Parathyroid adenoma (tissue), 2 donors: ENCODE measurements at regions not wholly inside any gene's neighbourhood (a gene's known extent, or its start where the extent isn't known, plus 50 kb on each side); places are given as distances from the start of the nearest gene placed in this dataset.
A peak's percentile ranks its signal among the peaks of the same experiment; 100 is the strongest.

ENCODE experiments used
- H2AFZ ChIP-seq: fragments of 300-600 bp; sonication (generic); one replicate; pipeline ENCODE4 v1.7.0; 2017; ENCODE audit warnings: antibody characterized with exemption, mild to moderate bottlenecking
- H3K27ac ChIP-seq: fragments of 300-600 bp; sonication (generic); one replicate; pipeline ENCODE4 v1.7.0; 2017
- H3K27me3 ChIP-seq: fragments of 300-600 bp; sonication (generic); one replicate; pipeline ENCODE4 v1.7.0; 2017; ENCODE audit warnings: low read length; ENCODE audit not compliant: control insufficient read depth, insufficient read depth
- H3K36me3 ChIP-seq: fragments of 300-600 bp; sonication (generic); one replicate; pipeline ENCODE4 v1.7.0; 2017; ENCODE audit warnings: low read length; ENCODE audit not compliant: control insufficient read depth, insufficient read depth
- H3K4me1 ChIP-seq: fragments of 300-600 bp; sonication (generic); one replicate; pipeline ENCODE4 v1.7.0; 2017; ENCODE audit warnings: control low read depth
- H3K4me2 ChIP-seq: fragments of 300-600 bp; sonication (generic); one replicate; pipeline ENCODE4 v1.7.0; 2017; ENCODE audit warnings: low read length
- H3K4me3 ChIP-seq: fragments of 300-600 bp; sonication (generic); one replicate; pipeline ENCODE4 v1.7.0; 2017; ENCODE audit warnings: low read depth, low read length
- H3K79me2 ChIP-seq: fragments of 300-600 bp; sonication (generic); one replicate; pipeline ENCODE4 v1.7.0; 2017; ENCODE audit warnings: control low read depth
- H3K9ac ChIP-seq: fragments of 300-600 bp; sonication (generic); one replicate; pipeline ENCODE4 v1.7.0; 2017; ENCODE audit warnings: mild to moderate bottlenecking
- H3K9me3 ChIP-seq: fragments of 300-600 bp; sonication (generic); one replicate; pipeline ENCODE4 v1.7.0; 2017; ENCODE audit warnings: low read length; ENCODE audit not compliant: control insufficient read depth
- TF ChIP-seq, protein P1 (sequence below): fragments of 300-600 bp; sonication (generic); IDR thresholded peaks from one replicate; pipeline ENCODE4 v1.7.0; 2017; ENCODE audit warnings: antibody characterized with exemption, mild to moderate bottlenecking
- donor health status: primary hyperparathyroidism.

DNA sequence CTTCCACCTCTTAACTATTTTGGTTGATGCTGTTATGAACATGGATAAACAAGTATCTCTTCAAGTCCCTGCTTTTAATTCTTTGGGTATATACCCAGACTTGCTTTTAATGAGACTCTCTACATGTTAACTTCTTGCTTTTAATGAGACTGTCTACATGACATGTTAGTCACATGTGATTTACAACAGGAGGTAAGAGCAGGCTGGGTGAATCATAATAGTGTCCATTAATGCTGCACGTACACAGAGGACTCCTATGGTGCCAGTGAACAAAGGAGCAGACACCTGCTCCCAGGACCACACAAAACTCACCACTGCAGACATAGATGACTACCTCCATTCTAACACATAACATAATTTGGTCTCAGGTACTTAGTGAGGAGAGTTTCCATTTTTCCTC, 273.4 kb upstream of the NSMCE3 start:
- H3K27me3 ChIP-seq: no peaks in the 10 kb centered on the region
- no peak overlapping the region for H3K4me2 ChIP-seq
- no peak overlapping the region for H3K27ac ChIP-seq
- no peak overlapping the region for H2AFZ ChIP-seq
- H3K4me1 ChIP-seq: peaks cover 18% of the 10 kb centered on the region
- TF ChIP-seq, protein P1, sequence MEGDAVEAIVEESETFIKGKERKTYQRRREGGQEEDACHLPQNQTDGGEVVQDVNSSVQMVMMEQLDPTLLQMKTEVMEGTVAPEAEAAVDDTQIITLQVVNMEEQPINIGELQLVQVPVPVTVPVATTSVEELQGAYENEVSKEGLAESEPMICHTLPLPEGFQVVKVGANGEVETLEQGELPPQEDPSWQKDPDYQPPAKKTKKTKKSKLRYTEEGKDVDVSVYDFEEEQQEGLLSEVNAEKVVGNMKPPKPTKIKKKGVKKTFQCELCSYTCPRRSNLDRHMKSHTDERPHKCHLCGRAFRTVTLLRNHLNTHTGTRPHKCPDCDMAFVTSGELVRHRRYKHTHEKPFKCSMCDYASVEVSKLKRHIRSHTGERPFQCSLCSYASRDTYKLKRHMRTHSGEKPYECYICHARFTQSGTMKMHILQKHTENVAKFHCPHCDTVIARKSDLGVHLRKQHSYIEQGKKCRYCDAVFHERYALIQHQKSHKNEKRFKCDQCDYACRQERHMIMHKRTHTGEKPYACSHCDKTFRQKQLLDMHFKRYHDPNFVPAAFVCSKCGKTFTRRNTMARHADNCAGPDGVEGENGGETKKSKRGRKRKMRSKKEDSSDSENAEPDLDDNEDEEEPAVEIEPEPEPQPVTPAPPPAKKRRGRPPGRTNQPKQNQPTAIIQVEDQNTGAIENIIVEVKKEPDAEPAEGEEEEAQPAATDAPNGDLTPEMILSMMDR: no peak
- H3K79me2 ChIP-seq: peaks cover 2% of the 10 kb centered on the region
- H3K9me3 ChIP-seq: no peaks in the 10 kb centered on the region
- no peak overlapping the region for H3K4me3 ChIP-seq
- no peak overlapping the region for H3K9ac ChIP-seq
- no peaks in the 10 kb centered on the region for H3K36me3 ChIP-seq

DNA sequence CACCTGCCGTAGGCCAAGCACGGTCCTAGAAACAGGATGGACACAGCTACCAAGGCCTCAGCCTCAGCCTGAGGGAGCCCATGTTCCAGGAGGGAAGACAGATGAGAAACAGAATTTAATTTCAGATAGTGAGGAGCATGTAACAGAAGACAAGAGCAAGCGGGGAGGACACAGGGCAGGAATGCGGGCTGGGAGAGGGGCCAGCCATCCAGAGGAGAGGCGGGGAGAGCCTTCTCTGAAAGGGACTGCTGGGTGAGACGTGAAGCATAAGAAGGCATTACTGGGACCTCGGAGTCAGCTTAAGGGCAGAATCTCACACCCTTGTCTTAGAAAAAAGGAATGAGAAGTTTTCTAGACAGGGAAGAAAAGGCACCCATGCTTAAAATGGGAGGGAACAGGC, 271.7 kb upstream of the NSMCE3 start:
- Histone ChIP-seq H3K4me3 (no peak overlapping the region), H2AFZ (no peak overlapping the region), H3K4me2 (no peak overlapping the region), H3K27me3 (no peaks in the 10 kb centered on the region), H3K9ac (peak overlapping the region; percentile 19), H3K4me1 (peaks cover 21% of the 10 kb centered on the region), H3K36me3 (no peaks in the 10 kb centered on the region), H3K79me2 (peaks cover 11% of the 10 kb centered on the region), H3K27ac (peak overlapping the region; percentile 81), H3K9me3 (no peaks in the 10 kb centered on the region)
- TF ChIP-seq, protein P1: no peak

DNA sequence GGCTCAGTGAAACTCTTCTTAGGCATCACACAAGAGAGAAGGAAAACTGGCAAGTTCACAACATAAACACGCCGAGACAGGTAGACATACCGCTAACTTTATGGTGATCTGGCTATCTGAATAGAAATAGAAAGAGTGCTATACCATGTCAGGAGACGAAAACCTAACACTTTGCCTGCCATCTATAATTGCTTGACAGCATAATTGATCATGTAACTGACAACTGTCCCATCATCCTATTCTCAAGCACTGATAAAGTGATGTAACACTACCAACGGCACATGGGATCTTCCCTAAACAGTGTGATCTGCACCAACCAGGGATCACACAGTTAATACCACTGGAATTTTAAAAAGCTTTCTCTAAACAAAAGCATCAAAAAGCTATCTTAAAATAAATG, 270.9 kb upstream of the NSMCE3 start:
- H3K27me3 ChIP-seq: no peaks in the 10 kb centered on the region
- H3K9ac ChIP-seq: no peak overlapping the region
- H2AFZ ChIP-seq: no peak overlapping the region
- TF ChIP-seq, protein P1: no peak
- H3K4me2 ChIP-seq: no peak overlapping the region
- no peaks in the 10 kb centered on the region for H3K36me3 ChIP-seq
- peaks cover 21% of the 10 kb centered on the region for H3K4me1 ChIP-seq
- H3K9me3 ChIP-seq: no peaks in the 10 kb centered on the region
- no peak overlapping the region for H3K4me3 ChIP-seq
- H3K27ac ChIP-seq: peak overlapping the region; percentile 81
- peaks cover 11% of the 10 kb centered on the region for H3K79me2 ChIP-seq

DNA sequence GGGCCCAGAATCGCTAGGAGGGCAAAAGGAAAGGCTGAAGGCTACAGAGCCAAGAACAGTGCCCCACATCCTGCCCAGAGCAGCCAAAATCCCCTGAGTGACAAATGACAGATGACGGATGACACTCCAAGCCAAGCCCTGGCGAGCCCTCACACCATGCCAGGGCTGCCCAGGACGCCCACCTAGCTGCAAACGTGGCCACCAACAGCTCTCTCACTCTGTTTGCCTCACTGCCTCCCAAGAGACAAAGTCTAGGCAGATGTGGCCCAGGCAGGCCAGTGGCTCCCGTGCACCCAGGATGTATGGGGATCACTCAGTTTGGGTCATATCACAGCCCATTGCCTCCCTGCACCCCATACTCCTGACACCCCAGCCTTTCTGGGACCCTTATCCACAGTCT, 270.1 kb upstream of the NSMCE3 start:
- no peaks in the 10 kb centered on the region for H3K36me3 ChIP-seq
- H3K27me3 ChIP-seq: no peaks in the 10 kb centered on the region
- peaks cover 11% of the 10 kb centered on the region for H3K79me2 ChIP-seq
- TF ChIP-seq, protein P1: no peak
- H2AFZ ChIP-seq: no peak overlapping the region
- H3K4me1 ChIP-seq: peaks cover 21% of the 10 kb centered on the region
- H3K4me2 ChIP-seq: no peak overlapping the region
- no peaks in the 10 kb centered on the region for H3K9me3 ChIP-seq
- no peak overlapping the region for H3K4me3 ChIP-seq
- peak overlapping the region; percentile 11 for H3K27ac ChIP-seq
- no peak overlapping the region for H3K9ac ChIP-seq

DNA sequence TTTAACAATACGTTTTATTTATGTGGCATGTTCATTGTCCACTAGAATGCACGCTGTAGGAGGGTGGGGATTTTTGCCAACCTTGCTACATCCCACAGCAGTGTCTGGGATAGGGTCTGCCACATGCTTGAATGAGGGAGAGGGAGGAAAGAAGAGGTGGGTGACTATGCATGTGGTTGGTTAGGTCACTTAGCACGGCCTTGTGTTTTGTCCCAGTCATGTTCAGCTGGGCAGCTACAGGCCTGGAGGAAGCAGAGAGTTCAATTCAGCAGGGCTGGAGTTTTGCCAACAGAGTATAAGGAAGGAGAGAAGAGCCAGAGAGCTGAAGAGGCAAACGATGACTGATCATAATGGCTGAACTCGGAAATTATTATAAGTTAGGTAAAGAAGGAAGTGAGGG, 268.4 kb upstream of the NSMCE3 start:
- H3K4me1 ChIP-seq: peaks cover 25% of the 10 kb centered on the region
- no peaks in the 10 kb centered on the region for H3K9me3 ChIP-seq
- H3K4me2 ChIP-seq: no peak overlapping the region
- no peak overlapping the region for H3K9ac ChIP-seq
- no peaks in the 10 kb centered on the region for H3K27me3 ChIP-seq
- TF ChIP-seq, protein P1: no peak
- no peaks in the 10 kb centered on the region for H3K36me3 ChIP-seq
- no peak overlapping the region for H3K4me3 ChIP-seq
- peak overlapping the region; percentile 11 for H3K27ac ChIP-seq
- no peak overlapping the region for H2AFZ ChIP-seq
- H3K79me2 ChIP-seq: peaks cover 11% of the 10 kb centered on the region
